Neural progenitor cell (in vitro differentiated cells): ENCODE measurements at regions not wholly inside any gene's neighbourhood (a gene's known extent, or its start where the extent isn't known, plus 50 kb on each side); places are given as distances from the start of the nearest gene placed in this dataset.

ENCODE experiments used
- EZH2 ChIP-seq: fragments of 200-600 bp; sonication (generic); IDR thresholded peaks from 2 replicates; pipeline ENCODE4 v1.6.1; 2017; ENCODE audit warnings: antibody characterized with exemption, mild to moderate bottlenecking, moderate library complexity
- EZH2phosphoT487 ChIP-seq: fragments of 200-600 bp; sonication (generic); IDR thresholded peaks from 2 replicates; pipeline ENCODE4 v1.6.1; 2017; ENCODE audit warnings: antibody characterized with exemption
- TF ChIP-seq, protein P1 (sequence below): fragments of 200-600 bp; sonication (generic); IDR thresholded peaks from 2 replicates; pipeline ENCODE4 v1.5.1; 2017; ENCODE audit warnings: antibody characterized with exemption, mild to moderate bottlenecking

DNA sequence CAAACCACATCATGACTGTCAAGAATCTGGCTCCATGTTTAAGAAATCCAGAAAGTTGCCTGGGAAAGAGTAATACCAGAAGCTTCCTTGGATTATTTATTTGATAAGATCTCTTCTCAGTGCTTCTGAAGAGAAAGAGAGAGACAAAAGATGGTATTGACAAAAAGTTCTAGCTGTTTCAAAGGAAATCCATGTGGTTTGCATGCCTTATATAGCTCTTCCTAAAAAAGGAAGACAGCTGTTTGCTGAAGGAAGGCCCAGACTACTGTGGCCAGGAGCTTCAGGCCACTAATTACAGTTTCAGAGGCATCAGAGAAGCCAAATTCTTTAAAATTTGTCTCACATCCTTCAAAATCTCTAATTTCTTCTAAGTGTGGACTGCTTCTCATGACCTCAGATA, 565.2 kb upstream of the SLIT2 start:
- TF ChIP-seq, protein P1, sequence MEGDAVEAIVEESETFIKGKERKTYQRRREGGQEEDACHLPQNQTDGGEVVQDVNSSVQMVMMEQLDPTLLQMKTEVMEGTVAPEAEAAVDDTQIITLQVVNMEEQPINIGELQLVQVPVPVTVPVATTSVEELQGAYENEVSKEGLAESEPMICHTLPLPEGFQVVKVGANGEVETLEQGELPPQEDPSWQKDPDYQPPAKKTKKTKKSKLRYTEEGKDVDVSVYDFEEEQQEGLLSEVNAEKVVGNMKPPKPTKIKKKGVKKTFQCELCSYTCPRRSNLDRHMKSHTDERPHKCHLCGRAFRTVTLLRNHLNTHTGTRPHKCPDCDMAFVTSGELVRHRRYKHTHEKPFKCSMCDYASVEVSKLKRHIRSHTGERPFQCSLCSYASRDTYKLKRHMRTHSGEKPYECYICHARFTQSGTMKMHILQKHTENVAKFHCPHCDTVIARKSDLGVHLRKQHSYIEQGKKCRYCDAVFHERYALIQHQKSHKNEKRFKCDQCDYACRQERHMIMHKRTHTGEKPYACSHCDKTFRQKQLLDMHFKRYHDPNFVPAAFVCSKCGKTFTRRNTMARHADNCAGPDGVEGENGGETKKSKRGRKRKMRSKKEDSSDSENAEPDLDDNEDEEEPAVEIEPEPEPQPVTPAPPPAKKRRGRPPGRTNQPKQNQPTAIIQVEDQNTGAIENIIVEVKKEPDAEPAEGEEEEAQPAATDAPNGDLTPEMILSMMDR, result no peak
- TF ChIP-seq EZH2, result no peak
- no peak for TF ChIP-seq EZH2phosphoT487
